Erythroblast (primary cell): ENCODE measurements at regions not wholly inside any gene's neighbourhood (a gene's known extent, or its start where the extent isn't known, plus 50 kb on each side); places are given as distances from the start of the nearest gene placed in this dataset.

ENCODE experiments used
- GATA1 ChIP-seq: IDR thresholded peaks from 2 replicates; pipeline ENCODE4 v1.6.1; 2011; ENCODE audit warnings: low read depth, mild to moderate bottlenecking, control low read depth, low read length, moderate library complexity
- POLR2A ChIP-seq: IDR thresholded peaks from 2 replicates; pipeline ENCODE4 v1.6.1; 2011; ENCODE audit warnings: mild to moderate bottlenecking, low read length

- TF ChIP-seq POLR2A (no peak), GATA1 (no peak)
Observed at GRCh38 chr22:48722661-48723060, 1105.0 kb downstream of the BRD1 start.
